OCI-LY1 (cell line): ENCODE measurements at regions not wholly inside any gene's neighbourhood (a gene's known extent, or its start where the extent isn't known, plus 50 kb on each side); places are given as distances from the start of the nearest gene placed in this dataset.

Experiments
- CTCF ChIP-seq: fragments of 200-600 bp; sonication (generic), shearing (Covaris generic); IDR thresholded peaks from 2 replicates; pipeline ENCODE4 v1.5.1; 2017; ENCODE audit warnings: mild to moderate bottlenecking, antibody characterized with exemption, low read length, moderate library complexity, mixed read lengths
- EZH2 ChIP-seq: fragments of 200-600 bp; sonication (generic), shearing (Covaris generic); IDR thresholded peaks from 2 replicates; pipeline ENCODE4 v1.8.0; 2017; ENCODE audit warnings: borderline replicate concordance, mixed run types, mild to moderate bottlenecking, antibody characterized with exemption, low read length, moderate library complexity, mixed read lengths

- TF ChIP-seq CTCF (no peak), EZH2 (no peak)
These were observed 181.5 kb upstream of the ITGA4 start for GRCh38 chr2:181275643-181276070.
